GM23248 (cell line): ENCODE measurements at regions not wholly inside any gene's neighbourhood (a gene's known extent, or its start where the extent isn't known, plus 50 kb on each side); places are given as distances from the start of the nearest gene placed in this dataset.

ENCODE experiments used
- EZH2 ChIP-seq: fragments of 200-600 bp; sonication (generic); IDR thresholded peaks from 2 replicates; pipeline ENCODE4 v1.6.1; 2018; ENCODE audit warnings: antibody characterized with exemption, mild to moderate bottlenecking; ENCODE audit not compliant: insufficient read depth, poor library complexity, severe bottlenecking
- EZH2phosphoT487 ChIP-seq: fragments of 200-600 bp; sonication (generic); IDR thresholded peaks from 2 replicates; pipeline ENCODE4 v1.6.1; 2018; ENCODE audit warnings: antibody characterized with exemption, moderate library complexity, mild to moderate bottlenecking, low read depth; ENCODE audit not compliant: insufficient read depth

- TF ChIP-seq EZH2 = no peak
- TF ChIP-seq EZH2phosphoT487 = no peak
Measured at GRCh38 chr5:8446179-8446578, 577.2 kb downstream of the MTRR start.
